ENCODE measurements at regions not wholly inside any gene's neighbourhood (a gene's known extent, or its start where the extent isn't known, plus 50 kb on each side); places are given as distances from the start of the nearest gene placed in this dataset.

DNA sequence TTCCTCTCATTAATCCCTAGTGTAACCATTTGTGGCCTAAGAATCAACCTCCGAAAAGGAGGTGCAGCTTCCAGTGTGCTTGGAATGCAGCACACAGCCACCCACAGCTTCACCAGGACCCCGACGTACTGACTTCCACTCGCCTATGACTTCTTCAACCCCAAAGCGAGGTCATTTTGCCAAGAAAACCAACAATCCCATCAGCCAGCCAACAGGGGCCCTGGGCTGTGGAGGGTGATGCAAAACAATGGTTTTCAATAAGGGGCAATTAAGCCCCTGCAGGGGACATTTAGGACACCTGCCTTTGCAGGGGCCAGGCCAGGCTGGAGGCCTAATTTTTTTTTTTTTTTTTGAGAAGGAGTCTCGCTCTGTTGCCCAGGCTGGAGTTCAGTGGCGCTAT lies 158.1 kb upstream of the SKOR2 start:
- DNase-seq (ENCODE audit: low read depth in 1 of 2, low spot score in 1 of 2) (no peak), FAIRE-seq (no peak), ATAC-seq (no peak)
- no peak for TF ChIP-seq EHMT2 (IDR thresholded peaks at IDR 0.05; ENCODE audit: low read depth)
- no peak for TF ChIP-seq HOXB5 (CRISPR knock-in tag; IDR thresholded peaks at IDR 0.05)
- TF ChIP-seq, protein P1, sequence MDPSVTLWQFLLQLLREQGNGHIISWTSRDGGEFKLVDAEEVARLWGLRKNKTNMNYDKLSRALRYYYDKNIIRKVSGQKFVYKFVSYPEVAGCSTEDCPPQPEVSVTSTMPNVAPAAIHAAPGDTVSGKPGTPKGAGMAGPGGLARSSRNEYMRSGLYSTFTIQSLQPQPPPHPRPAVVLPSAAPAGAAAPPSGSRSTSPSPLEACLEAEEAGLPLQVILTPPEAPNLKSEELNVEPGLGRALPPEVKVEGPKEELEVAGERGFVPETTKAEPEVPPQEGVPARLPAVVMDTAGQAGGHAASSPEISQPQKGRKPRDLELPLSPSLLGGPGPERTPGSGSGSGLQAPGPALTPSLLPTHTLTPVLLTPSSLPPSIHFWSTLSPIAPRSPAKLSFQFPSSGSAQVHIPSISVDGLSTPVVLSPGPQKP (IDR thresholded peaks at IDR 0.05; ENCODE audit: low read depth, low read length) = no peak
- TF ChIP-seq, protein P2, sequence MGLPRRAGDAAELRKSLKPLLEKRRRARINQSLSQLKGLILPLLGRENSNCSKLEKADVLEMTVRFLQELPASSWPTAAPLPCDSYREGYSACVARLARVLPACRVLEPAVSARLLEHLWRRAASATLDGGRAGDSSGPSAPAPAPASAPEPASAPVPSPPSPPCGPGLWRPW (IDR thresholded peaks at IDR 0.05) = no peak
- TF ChIP-seq, protein P3, sequence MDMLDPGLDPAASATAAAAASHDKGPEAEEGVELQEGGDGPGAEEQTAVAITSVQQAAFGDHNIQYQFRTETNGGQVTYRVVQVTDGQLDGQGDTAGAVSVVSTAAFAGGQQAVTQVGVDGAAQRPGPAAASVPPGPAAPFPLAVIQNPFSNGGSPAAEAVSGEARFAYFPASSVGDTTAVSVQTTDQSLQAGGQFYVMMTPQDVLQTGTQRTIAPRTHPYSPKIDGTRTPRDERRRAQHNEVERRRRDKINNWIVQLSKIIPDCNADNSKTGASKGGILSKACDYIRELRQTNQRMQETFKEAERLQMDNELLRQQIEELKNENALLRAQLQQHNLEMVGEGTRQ (IDR thresholded peaks at IDR 0.05) = no peak
- TF ChIP-seq, protein P4, sequence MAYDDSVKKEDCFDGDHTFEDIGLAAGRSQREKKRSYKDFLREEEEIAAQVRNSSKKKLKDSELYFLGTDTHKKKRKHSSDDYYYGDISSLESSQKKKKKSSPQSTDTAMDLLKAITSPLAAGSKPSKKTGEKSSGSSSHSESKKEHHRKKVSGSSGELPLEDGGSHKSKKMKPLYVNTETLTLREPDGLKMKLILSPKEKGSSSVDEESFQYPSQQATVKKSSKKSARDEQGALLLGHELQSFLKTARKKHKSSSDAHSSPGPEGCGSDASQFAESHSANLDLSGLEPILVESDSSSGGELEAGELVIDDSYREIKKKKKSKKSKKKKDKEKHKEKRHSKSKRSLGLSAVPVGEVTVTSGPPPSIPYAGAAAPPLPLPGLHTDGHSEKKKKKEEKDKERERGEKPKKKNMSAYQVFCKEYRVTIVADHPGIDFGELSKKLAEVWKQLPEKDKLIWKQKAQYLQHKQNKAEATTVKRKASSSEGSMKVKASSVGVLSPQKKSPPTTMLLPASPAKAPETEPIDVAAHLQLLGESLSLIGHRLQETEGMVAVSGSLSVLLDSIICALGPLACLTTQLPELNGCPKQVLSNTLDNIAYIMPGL (CRISPR knock-in tag; IDR thresholded peaks at IDR 0.05; ENCODE audit: borderline replicate concordance) = no peak
- no peak for TF ChIP-seq CHD4 (IDR thresholded peaks at IDR 0.05; ENCODE audit: borderline replicate concordance)
- TF ChIP-seq HOXB13 (CRISPR knock-in tag; IDR thresholded peaks at IDR 0.05; ENCODE audit: low read depth) = no peak
- TF ChIP-seq SREBF2 (IDR thresholded peaks at IDR 0.05) = no peak
- TF ChIP-seq, protein P5, sequence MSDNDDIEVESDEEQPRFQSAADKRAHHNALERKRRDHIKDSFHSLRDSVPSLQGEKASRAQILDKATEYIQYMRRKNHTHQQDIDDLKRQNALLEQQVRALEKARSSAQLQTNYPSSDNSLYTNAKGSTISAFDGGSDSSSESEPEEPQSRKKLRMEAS (IDR thresholded peaks at IDR 0.05) = no peak
- TF ChIP-seq MYC (IDR thresholded peaks at IDR 0.05; ENCODE audit: borderline replicate concordance, low read length) = no peak
- no peak for TF ChIP-seq POLR2AphosphoS2 (conservative IDR thresholded peaks at IDR 0.05; ENCODE audit: low read length)
- 62% methylated on average over 7 of the region's 7 CpGs for WGBS (ENCODE audit: missing lambda C conversion rate)
- Histone ChIP-seq H3K27ac (no peak overlapping the region), H3K4me1 (no peaks in the 10 kb centered on the region), H3K4me2 (no peak overlapping the region), H3K9me3 (no peaks in the 10 kb centered on the region), H3K4me3 (no peak overlapping the region)
- ChIA-PET POLR2A (no interaction called here), CTCF (no interaction called here)

DNA sequence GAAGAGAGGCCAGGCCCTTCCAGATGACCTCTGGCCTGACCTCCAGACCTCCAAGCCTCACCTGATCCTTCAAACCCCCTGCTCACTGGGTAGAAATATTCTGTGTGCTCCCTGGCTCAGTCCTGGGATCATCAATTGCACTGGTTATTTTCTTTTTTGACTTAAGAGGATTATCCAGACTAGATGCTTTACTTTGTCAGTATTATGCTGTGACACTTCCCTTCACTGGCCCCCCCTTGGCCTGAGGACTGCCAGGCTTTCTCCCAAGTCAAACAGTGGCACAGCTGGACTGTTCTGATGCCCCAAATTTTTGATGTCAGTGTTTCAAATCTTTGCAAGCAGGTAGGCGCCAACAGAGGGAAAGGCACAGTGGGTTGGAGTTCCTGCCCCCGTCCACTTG lies 156.3 kb upstream of the SKOR2 start:
- Histone ChIP-seq H3K4me3 (no peak overlapping the region), H3K9me3 (no peaks in the 10 kb centered on the region), H3K27ac (no peak overlapping the region), H3K4me1 (no peaks in the 10 kb centered on the region), H3K4me2 (no peak overlapping the region)
- TF ChIP-seq CHD4 (IDR thresholded peaks at IDR 0.05; ENCODE audit: borderline replicate concordance) (no peak), RFX5 (IDR thresholded peaks at IDR 0.05) (no peak)
- TF ChIP-seq, protein P6, sequence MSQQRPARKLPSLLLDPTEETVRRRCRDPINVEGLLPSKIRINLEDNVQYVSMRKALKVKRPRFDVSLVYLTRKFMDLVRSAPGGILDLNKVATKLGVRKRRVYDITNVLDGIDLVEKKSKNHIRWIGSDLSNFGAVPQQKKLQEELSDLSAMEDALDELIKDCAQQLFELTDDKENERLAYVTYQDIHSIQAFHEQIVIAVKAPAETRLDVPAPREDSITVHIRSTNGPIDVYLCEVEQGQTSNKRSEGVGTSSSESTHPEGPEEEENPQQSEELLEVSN (IDR thresholded peaks at IDR 0.05; ENCODE audit: borderline replicate concordance, low read depth) = no peak
- ChIA-PET POLR2A (no interaction called here), CTCF (no interaction called here)
- no peak for DNase-seq (ENCODE audit: low read depth in 1 of 2, low spot score in 1 of 2)
- FAIRE-seq = no peak
- 50% methylated on average over 2 of the region's 2 CpGs for WGBS (ENCODE audit: missing lambda C conversion rate)
- no peak for ATAC-seq

DNA sequence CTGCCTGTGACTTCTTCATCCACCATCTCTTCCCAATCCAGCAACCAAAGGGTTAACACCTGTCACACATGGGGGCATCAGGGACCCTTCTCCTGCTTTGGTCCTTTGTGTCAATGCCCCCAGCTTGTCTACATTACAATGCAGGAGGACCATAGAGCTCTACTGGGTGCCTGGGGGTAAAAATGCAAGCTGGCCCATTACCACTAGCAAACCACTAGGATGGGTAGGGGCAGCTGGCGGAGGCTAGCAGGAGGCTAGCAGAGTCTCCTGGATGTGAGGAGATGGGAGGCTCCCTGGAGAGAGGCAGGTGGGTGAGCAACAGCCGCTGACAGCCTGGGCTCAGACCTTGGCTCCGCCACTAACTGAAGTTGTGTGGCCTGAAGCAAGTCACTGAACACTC lies 153.4 kb upstream of the SKOR2 start:
- WGBS (ENCODE audit: missing lambda C conversion rate) = 50% methylated on average over 3 of the region's 3 CpGs
- DNase-seq (ENCODE audit: low read depth in 1 of 2, low spot score in 1 of 2) (no peak), FAIRE-seq (no peak), ATAC-seq (no peak)
- Histone ChIP-seq H3K4me3 (no peak overlapping the region), H3K4me1 (no peaks in the 10 kb centered on the region), H3K27ac (no peak overlapping the region), H3K9me3 (no peaks in the 10 kb centered on the region), H3K4me2 (no peak overlapping the region)
- ChIA-PET POLR2A (no interaction called here), CTCF (no interaction called here)
- TF ChIP-seq PHF8 (IDR thresholded peaks at IDR 0.05; ENCODE audit: borderline replicate concordance, low read depth) (no peak), EHMT2 (IDR thresholded peaks at IDR 0.05; ENCODE audit: low read depth) (no peak), POLR2A (IDR thresholded peaks at IDR 0.05; ENCODE audit: low read length) (no peak), ZFP36 (IDR thresholded peaks at IDR 0.05; ENCODE audit: borderline replicate concordance, partially characterized antibody) (no peak), RAD21 (conservative IDR thresholded peaks at IDR 0.05 in 1 of 2, IDR thresholded peaks at IDR 0.05 in 1 of 2) (no peak), NPAS2 (CRISPR knock-in tag; IDR thresholded peaks at IDR 0.05; ENCODE audit: borderline replicate concordance) (no peak), KDM1A (IDR thresholded peaks at IDR 0.05; ENCODE audit: low read depth) (no peak), CHD4 (IDR thresholded peaks at IDR 0.05; ENCODE audit: borderline replicate concordance) (no peak), HOXB5 (CRISPR knock-in tag; IDR thresholded peaks at IDR 0.05) (no peak)
- TF ChIP-seq, protein P5 (IDR thresholded peaks at IDR 0.05) = no peak
- TF ChIP-seq, protein P7, sequence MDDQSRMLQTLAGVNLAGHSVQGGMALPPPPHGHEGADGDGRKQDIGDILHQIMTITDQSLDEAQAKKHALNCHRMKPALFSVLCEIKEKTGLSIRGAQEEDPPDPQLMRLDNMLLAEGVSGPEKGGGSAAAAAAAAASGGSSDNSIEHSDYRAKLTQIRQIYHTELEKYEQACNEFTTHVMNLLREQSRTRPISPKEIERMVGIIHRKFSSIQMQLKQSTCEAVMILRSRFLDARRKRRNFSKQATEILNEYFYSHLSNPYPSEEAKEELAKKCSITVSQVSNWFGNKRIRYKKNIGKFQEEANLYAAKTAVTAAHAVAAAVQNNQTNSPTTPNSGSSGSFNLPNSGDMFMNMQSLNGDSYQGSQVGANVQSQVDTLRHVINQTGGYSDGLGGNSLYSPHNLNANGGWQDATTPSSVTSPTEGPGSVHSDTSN (IDR thresholded peaks at IDR 0.05) = no peak

Measured in A549 (cell line).